Ovary (tissue), 3 donors: ENCODE measurements at regions not wholly inside any gene's neighbourhood (a gene's known extent, or its start where the extent isn't known, plus 50 kb on each side); places are given as distances from the start of the nearest gene placed in this dataset.

Source experiments
- EP300 ChIP-seq: sonication (generic); formaldehyde crosslinking; IDR thresholded peaks from one replicate; pipeline ENCODE4 v1.6.1; 2017; ENCODE audit warnings: antibody characterized with exemption
- POLR2A ChIP-seq: fragments of 450-650 bp; IDR thresholded peaks from one replicate; pipeline ENCODE4 v1.6.1; 2017; ENCODE audit warnings: antibody characterized with exemption, mild to moderate bottlenecking, moderate library complexity
- TF ChIP-seq, protein P1 (sequence below), 3 donors: fragments of 450-650 bp in 2 of 3; fragments of 200-600 bp in 1 of 3; IDR thresholded peaks; one replicate each; pipeline versions ENCODE4 v1.5.1 to v1.8.0; 2016 to 2022; ENCODE audit warnings: antibody characterized with exemption in 3 of 3, mild to moderate bottlenecking in 1 of 3
- donor health status: DM: no; HTN: no; CAD: no.

DNA sequence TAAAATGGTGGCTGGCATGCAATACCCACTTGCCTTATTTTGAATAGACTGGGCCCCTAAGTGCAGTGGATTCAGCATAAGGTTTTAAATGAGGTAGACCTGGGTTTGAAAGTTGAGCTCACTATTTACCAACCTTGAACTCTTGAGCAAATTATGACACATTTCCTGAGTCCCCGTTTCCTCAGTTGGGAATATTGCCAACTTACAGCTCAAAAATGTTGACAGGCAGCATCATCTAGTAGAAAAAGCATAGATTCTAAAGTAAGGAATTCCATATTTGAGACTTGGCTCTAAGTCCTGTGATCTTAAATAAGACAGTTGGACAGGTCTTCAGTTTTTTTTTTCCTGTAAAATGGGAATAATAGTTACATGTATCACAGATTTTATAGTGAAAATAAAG, 305.5 kb downstream of the ACTR3B start:
- TF ChIP-seq EP300 (no peak), POLR2A (no peak)
- TF ChIP-seq, protein P1, sequence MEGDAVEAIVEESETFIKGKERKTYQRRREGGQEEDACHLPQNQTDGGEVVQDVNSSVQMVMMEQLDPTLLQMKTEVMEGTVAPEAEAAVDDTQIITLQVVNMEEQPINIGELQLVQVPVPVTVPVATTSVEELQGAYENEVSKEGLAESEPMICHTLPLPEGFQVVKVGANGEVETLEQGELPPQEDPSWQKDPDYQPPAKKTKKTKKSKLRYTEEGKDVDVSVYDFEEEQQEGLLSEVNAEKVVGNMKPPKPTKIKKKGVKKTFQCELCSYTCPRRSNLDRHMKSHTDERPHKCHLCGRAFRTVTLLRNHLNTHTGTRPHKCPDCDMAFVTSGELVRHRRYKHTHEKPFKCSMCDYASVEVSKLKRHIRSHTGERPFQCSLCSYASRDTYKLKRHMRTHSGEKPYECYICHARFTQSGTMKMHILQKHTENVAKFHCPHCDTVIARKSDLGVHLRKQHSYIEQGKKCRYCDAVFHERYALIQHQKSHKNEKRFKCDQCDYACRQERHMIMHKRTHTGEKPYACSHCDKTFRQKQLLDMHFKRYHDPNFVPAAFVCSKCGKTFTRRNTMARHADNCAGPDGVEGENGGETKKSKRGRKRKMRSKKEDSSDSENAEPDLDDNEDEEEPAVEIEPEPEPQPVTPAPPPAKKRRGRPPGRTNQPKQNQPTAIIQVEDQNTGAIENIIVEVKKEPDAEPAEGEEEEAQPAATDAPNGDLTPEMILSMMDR (IDR thresholded peaks at IDR 0.05) = no peak
